Adrenal gland (tissue), 9 donors: ENCODE measurements at regions not wholly inside any gene's neighbourhood (a gene's known extent, or its start where the extent isn't known, plus 50 kb on each side); places are given as distances from the start of the nearest gene placed in this dataset.
"Not testable (repeated sequence)": the region's sequence is repeated elsewhere in the genome, so short reads cannot be mapped to it uniquely, and the experiment has no call there.

Source experiments
- DNase-seq, 7 donors: peaks; one replicate each; pipeline ENCODE4 v3.0.0-alpha.2; 2019 to 2020
- H3K27ac ChIP-seq, 5 donors: fragments of 200-600 bp; sonication (generic) in 4 of 5; 1 replicate in 3 of 5; 2 replicates in 2 of 5; pipeline versions ENCODE4 v1.5.1 to v1.8.0; 2016 to 2020; ENCODE audit warnings: mild to moderate bottlenecking in 1 of 5
- H3K27me3 ChIP-seq: fragments of 200-600 bp; 2 replicates; pipeline ENCODE4 v1.8.0; 2021
- H3K36me3 ChIP-seq, 2 donors: fragments of 200-600 bp; replicated peaks in 1 of 2; 1 replicate in 1 of 2; 2 replicates in 1 of 2; pipeline versions ENCODE4 v1.5.1 to v1.8.0; 2018 to 2022
- H3K4me1 ChIP-seq, 2 donors: fragments of 200-600 bp; replicated peaks in 1 of 2; 1 replicate in 1 of 2; 2 replicates in 1 of 2; pipeline versions ENCODE4 v1.5.1 to v1.8.0; 2018 to 2021
- H3K4me3 ChIP-seq, 4 donors: fragments of 200-600 bp; sonication (generic) in 3 of 4; one replicate each; pipeline ENCODE4 v1.5.1; 2016 to 2018
- H3K9me3 ChIP-seq, 3 donors: fragments of 200-600 bp; sonication (generic) in 1 of 3; replicated peaks in 1 of 3; 1 replicate in 2 of 3; 2 replicates in 1 of 3; pipeline versions ENCODE4 v1.5.1 to v1.8.0; 2016 to 2021
- WGBS, 4 donors: extraction: QIAGEN DNeasy Blood & Tissue Kit in 2 of 4; methylation state at CpG; one replicate each; pipeline versions ENCODE4 v1.1.5 to v1.1.7; 2013 to 2017; 5-methylcytosine and 5-hydroxymethylcytosine counted together
- intact Hi-C, 2 donors: fragments of 100-400 bp; cut with DNase I; formaldehyde crosslinking; loops; one replicate each; pipeline versions ENCODE4 v1.14.1 to v1.15.0; 2022 to 2023
- donor health status: healthy with polysubstance abuse.
- donor health status: Bipolar disorder and iron deficiency.
- donor health status: DM: yes; HTN: yes; CAD: no.
- donor health status: DM: no; HTN: no; CAD: no.
- donor health status: DM: no; HTN: no; CAD: no.

- 73 to 90% (median 89%) methylated on average over 5 to 11 of the region's 12 CpGs; no CpG with 5 or more reads in 1 of the 4 donors for WGBS, 4 donors
- H3K36me3 ChIP-seq, DNase-seq: not testable (repeated sequence)
Observed at GRCh38 chr9:138202043-138202442, 324.5 kb downstream of the CACNA1B start.

GRCh38 chr9:138203304-138203703 lies 325.7 kb downstream of the CACNA1B start:
- H3K4me3 ChIP-seq, H3K27me3 ChIP-seq, H3K9me3 ChIP-seq, H3K4me1 ChIP-seq, H3K27ac ChIP-seq, DNase-seq, intact Hi-C loops, H3K36me3 ChIP-seq: not testable (repeated sequence)
- 67 to 81% (median 72%) methylated on average over 5 to 7 of the region's 7 CpGs for WGBS, 4 donors

More at GRCh38 chr9:138202043-138202442, 324.5 kb downstream of the CACNA1B start:
- H3K9me3 ChIP-seq, H3K27me3 ChIP-seq, H3K4me3 ChIP-seq, H3K27ac ChIP-seq, intact Hi-C loops, H3K4me1 ChIP-seq: not testable (repeated sequence)

- intact Hi-C loops, H3K9me3 ChIP-seq, H3K4me3 ChIP-seq, H3K27me3 ChIP-seq, H3K4me1 ChIP-seq, H3K27ac ChIP-seq, DNase-seq, H3K36me3 ChIP-seq: not testable (repeated sequence)
- WGBS, 4 donors = 63 to 87% (median 83%) methylated on average over 5 to 8 of the region's 9 CpGs
Observed at GRCh38 chr9:138203872-138204271, 326.3 kb downstream of the CACNA1B start.

GRCh38 chr9:138206108-138206507 lies 328.5 kb downstream of the CACNA1B start:
- H3K4me1 ChIP-seq, H3K36me3 ChIP-seq, H3K27me3 ChIP-seq, H3K27ac ChIP-seq, DNase-seq, H3K4me3 ChIP-seq, intact Hi-C loops, H3K9me3 ChIP-seq: not testable (repeated sequence)
- WGBS, 4 donors = 46 to 91% (median 59%) methylated on average over 1 to 4 of the region's 4 CpGs

- H3K4me1 ChIP-seq, H3K27ac ChIP-seq, H3K27me3 ChIP-seq, intact Hi-C loops, H3K36me3 ChIP-seq, DNase-seq, H3K9me3 ChIP-seq, H3K4me3 ChIP-seq: not testable (repeated sequence)
- 78 to 82% (median 81%) methylated on average over 16 to 18 of the region's 19 CpGs for WGBS, 4 donors
Observed at GRCh38 chr9:138207300-138208179, 330.0 kb downstream of the CACNA1B start.

- WGBS, 4 donors = 60 to 73% (median 66%) methylated on average over 3 to 5 of the region's 8 CpGs
- DNase-seq, intact Hi-C loops, H3K36me3 ChIP-seq, H3K27ac ChIP-seq, H3K4me3 ChIP-seq, H3K4me1 ChIP-seq, H3K9me3 ChIP-seq, H3K27me3 ChIP-seq: not testable (repeated sequence)
Observed at GRCh38 chr9:138209071-138209644, 331.6 kb downstream of the CACNA1B start.

- H3K36me3 ChIP-seq, H3K4me3 ChIP-seq, intact Hi-C loops, H3K9me3 ChIP-seq, H3K27me3 ChIP-seq, H3K4me1 ChIP-seq, H3K27ac ChIP-seq, DNase-seq: not testable (repeated sequence)
- 48 to 65% (median 60%) methylated on average over 5 to 7 of the region's 7 CpGs for WGBS, 4 donors
Observed at GRCh38 chr9:138210388-138210986, 332.9 kb downstream of the CACNA1B start.

GRCh38 chr9:138211070-138211469 lies 333.5 kb downstream of the CACNA1B start:
- H3K4me3 ChIP-seq, intact Hi-C loops, H3K27me3 ChIP-seq, H3K36me3 ChIP-seq, H3K9me3 ChIP-seq, H3K27ac ChIP-seq, DNase-seq, H3K4me1 ChIP-seq: not testable (repeated sequence)
- WGBS, 4 donors = 68 to 100% (median 82%) methylated on average over 1 of the region's 4 CpGs
